ENCODE measurements at regions not wholly inside any gene's neighbourhood (a gene's known extent, or its start where the extent isn't known, plus 50 kb on each side); places are given as distances from the start of the nearest gene placed in this dataset.
"Not testable (repeated sequence)": the region's sequence is repeated elsewhere in the genome, so short reads cannot be mapped to it uniquely, and the experiment has no call there.

DNA sequence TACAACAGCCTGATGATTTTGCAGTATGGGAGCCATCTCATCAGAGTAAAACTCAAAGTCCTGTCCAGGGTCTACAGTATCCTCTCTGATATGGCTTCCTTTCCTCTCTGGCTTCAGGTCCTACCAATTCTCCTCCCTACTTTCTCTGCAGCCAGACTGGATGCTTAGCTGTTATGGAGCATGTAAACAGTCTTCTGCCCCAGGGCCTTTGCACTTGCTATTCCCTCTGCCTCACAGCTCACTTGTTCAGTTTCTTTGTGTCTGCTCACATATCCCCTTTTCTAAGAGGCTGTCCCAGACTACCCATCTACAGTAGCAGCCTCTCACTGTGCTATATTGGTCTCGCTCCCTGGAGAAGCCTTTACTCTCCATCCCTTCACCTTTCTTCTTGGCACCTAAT lies 62.2 kb downstream of the TLNRD1 start:
- no peak overlapping the region for H3K27ac ChIP-seq
- no peak overlapping the region for H3K9ac ChIP-seq
- 94 to 96% methylated on average over 1 of the region's 1 CpG for WGBS, 2 experiments (ENCODE audit: low coverage in 1 of 2, low lambda C conversion rate in 2 of 2, missing lambda C conversion rate in 2 of 2)
- no peak overlapping the region for H2AFZ ChIP-seq
- no peaks in the 10 kb centered on the region for H4K20me1 ChIP-seq (ENCODE audit: insufficient read depth)
- H3K27me3 ChIP-seq (replicated peaks; ENCODE audit: insufficient read depth): no peaks in the 10 kb centered on the region
- H3K79me2 ChIP-seq (ENCODE audit: insufficient read depth): no peaks in the 10 kb centered on the region
- H3K9me3 ChIP-seq (ENCODE audit: low read depth): no peaks in the 10 kb centered on the region
- no peak for DNase-seq
- in situ Hi-C loops (cut with MboI): no loop called here
- H3K4me3 ChIP-seq: no peak overlapping the region
- no peaks in the 10 kb centered on the region for H3K9me2 ChIP-seq (ENCODE audit: insufficient read depth)
- no peaks in the 10 kb centered on the region for H3K4me1 ChIP-seq (ENCODE audit: insufficient read depth)
- no peak overlapping the region for H3K4me2 ChIP-seq (ENCODE audit: unreplicated experiment)
- H3F3A ChIP-seq (ENCODE audit: insufficient read depth): no peaks in the 10 kb centered on the region
- TF ChIP-seq EZH2 (IDR thresholded peaks at IDR 0.05; ENCODE audit: insufficient read depth, poor library complexity, severe bottlenecking) (no peak), EZH2phosphoT487 (IDR thresholded peaks at IDR 0.05; ENCODE audit: insufficient read depth, low read depth) (no peak)
- H3K36me3 ChIP-seq (ENCODE audit: low read depth): no peaks in the 10 kb centered on the region

DNA sequence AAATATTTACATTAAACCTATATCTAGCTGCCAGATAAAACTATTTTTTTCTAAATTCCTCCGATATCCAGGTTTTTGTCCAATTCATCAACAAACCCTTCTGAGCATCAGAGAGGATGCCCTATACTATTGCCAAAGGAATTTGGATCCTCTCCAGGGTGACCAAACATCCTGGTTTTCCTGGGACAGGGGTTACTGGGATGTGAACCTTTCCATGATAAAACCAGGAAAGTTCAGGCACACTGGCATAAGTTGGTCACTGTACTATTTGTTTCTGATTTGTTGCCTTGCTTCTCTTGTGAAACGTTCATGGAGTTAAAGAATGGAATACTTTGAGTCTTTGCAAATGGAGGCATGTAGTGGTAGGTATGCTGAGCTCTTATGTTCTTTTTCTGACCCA lies 63.5 kb downstream of the TLNRD1 start:
- no peak for TF ChIP-seq EZH2phosphoT487 (IDR thresholded peaks at IDR 0.05; ENCODE audit: insufficient read depth, low read depth)
- no peak for TF ChIP-seq EZH2 (IDR thresholded peaks at IDR 0.05; ENCODE audit: insufficient read depth, poor library complexity, severe bottlenecking)
- H2AFZ ChIP-seq: no peak overlapping the region
- no peaks in the 10 kb centered on the region for H3K9me3 ChIP-seq (ENCODE audit: low read depth)
- H3K4me1 ChIP-seq (ENCODE audit: insufficient read depth): no peaks in the 10 kb centered on the region
- no peak overlapping the region for H3K4me2 ChIP-seq (ENCODE audit: unreplicated experiment)
- no peak overlapping the region for H3K9ac ChIP-seq
- no peak overlapping the region for H3K4me3 ChIP-seq
- no peak overlapping the region for H3K27ac ChIP-seq
- DNase-seq: no peak
- no peaks in the 10 kb centered on the region for H3K36me3 ChIP-seq (ENCODE audit: low read depth)
- WGBS, 2 experiments (ENCODE audit: low coverage in 1 of 2, low lambda C conversion rate in 2 of 2, missing lambda C conversion rate in 2 of 2): 60 to 73% methylated on average over 2 of the region's 2 CpGs
- H3F3A ChIP-seq (ENCODE audit: insufficient read depth): no peaks in the 10 kb centered on the region
- no peaks in the 10 kb centered on the region for H4K20me1 ChIP-seq (ENCODE audit: insufficient read depth)
- H3K79me2 ChIP-seq (ENCODE audit: insufficient read depth): no peaks in the 10 kb centered on the region
- H3K27me3 ChIP-seq (replicated peaks; ENCODE audit: insufficient read depth): no peaks in the 10 kb centered on the region
- in situ Hi-C loops (cut with MboI): no loop called here
- no peaks in the 10 kb centered on the region for H3K9me2 ChIP-seq (ENCODE audit: insufficient read depth)

DNA sequence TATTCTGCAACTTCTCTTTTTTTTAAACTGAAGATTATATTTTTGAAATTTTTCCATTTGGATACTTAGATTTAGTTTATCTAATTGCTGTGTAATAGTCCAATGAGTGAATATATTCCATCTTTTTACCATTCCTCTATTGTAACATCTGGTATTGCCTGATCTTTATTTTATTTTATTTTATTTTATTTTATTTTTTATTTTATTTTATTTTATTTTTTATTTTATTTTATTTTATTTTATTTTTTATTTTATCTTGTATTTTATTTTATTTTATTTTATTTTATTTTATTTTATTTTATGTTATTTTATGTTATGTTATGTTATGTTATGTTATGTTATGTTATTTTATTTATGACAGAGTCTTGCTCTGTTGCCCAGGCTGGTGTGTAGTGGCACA lies 66.5 kb upstream of the CFAP161 start:
- H4K20me1 ChIP-seq (ENCODE audit: insufficient read depth); H2AFZ ChIP-seq; H3K79me2 ChIP-seq (ENCODE audit: insufficient read depth); H3F3A ChIP-seq (ENCODE audit: insufficient read depth); H3K4me2 ChIP-seq (ENCODE audit: unreplicated experiment); H3K27me3 ChIP-seq (replicated peaks; ENCODE audit: insufficient read depth); H3K4me1 ChIP-seq (ENCODE audit: insufficient read depth); DNase-seq; H3K36me3 ChIP-seq (ENCODE audit: low read depth); in situ Hi-C loops (cut with MboI); H3K9me2 ChIP-seq (ENCODE audit: insufficient read depth); H3K4me3 ChIP-seq; H3K27ac ChIP-seq; H3K9me3 ChIP-seq (ENCODE audit: low read depth); H3K9ac ChIP-seq: not testable (repeated sequence)

DNA sequence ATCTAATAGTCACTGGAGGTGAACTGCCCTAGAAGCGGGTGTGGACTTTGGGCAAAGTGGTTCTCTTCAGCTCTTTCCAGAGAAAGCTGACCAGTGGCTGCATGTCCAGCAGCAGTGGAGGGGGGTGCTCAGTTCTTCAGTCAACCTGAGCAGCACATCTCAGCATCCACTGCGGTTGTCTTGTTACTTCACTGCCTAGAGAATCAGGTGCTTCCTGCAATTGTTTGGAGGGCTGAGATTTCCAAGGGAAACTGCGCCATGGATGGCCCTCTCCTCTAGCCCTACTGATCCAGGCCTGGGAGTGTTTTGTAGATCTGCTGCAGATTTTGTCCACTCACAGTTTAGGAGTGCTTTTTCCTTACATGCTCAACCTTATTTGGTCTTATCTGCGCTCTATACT lies 65.6 kb upstream of the CFAP161 start:
- no peak overlapping the region for H3K9ac ChIP-seq
- in situ Hi-C loops (cut with MboI): no loop called here
- H3K27ac ChIP-seq: no peak overlapping the region
- no peaks in the 10 kb centered on the region for H3K27me3 ChIP-seq (replicated peaks; ENCODE audit: insufficient read depth)
- no peaks in the 10 kb centered on the region; the same call in 1 of the 2 replicates for H3F3A ChIP-seq (ENCODE audit: insufficient read depth)
- H3K36me3 ChIP-seq (ENCODE audit: low read depth): no peaks in the 10 kb centered on the region
- H3K79me2 ChIP-seq (ENCODE audit: insufficient read depth): no peaks in the 10 kb centered on the region
- 92 to 94% methylated on average over 4 of the region's 4 CpGs for whole genome bisulfite sequencing, 2 experiments (ENCODE audit: low coverage in 1 of 2, low lambda C conversion rate in 2 of 2, missing lambda C conversion rate in 2 of 2)
- peaks cover 5% of the 10 kb centered on the region; the same call in 1 of the 2 replicates for H3K4me1 ChIP-seq (ENCODE audit: insufficient read depth)
- H4K20me1 ChIP-seq (ENCODE audit: insufficient read depth): no peaks in the 10 kb centered on the region
- TF ChIP-seq EZH2phosphoT487 (IDR thresholded peaks at IDR 0.05; ENCODE audit: insufficient read depth, low read depth): no peak
- TF ChIP-seq EZH2 (IDR thresholded peaks at IDR 0.05; ENCODE audit: insufficient read depth, poor library complexity, severe bottlenecking): no peak
- H3K9me3 ChIP-seq (ENCODE audit: low read depth): no peaks in the 10 kb centered on the region
- H2AFZ ChIP-seq: no peak overlapping the region
- no peak overlapping the region for H3K4me2 ChIP-seq (ENCODE audit: unreplicated experiment)
- no peaks in the 10 kb centered on the region for H3K9me2 ChIP-seq (ENCODE audit: insufficient read depth)
- H3K4me3 ChIP-seq: no peak overlapping the region
- DNase-seq: no peak

DNA sequence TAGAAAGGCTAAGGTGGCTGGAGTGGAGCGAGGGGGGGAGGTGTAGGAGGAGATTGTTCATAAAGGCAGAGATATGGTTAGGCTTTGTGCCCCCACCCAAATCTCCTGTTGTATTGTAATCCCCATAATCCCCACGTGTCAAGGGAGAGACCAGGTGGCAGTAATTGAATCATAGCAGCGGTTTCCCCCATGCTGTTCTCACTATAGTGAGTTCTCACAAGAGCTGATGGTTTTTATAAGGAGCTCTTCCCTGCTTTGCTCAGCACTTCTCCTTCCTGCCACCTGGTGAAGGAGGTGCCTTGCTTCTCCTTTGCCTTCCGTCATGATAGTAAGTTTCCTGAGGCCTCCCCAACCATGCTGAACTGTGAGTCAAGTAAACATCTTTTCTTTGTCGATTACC lies 64.7 kb upstream of the CFAP161 start:
- Histone ChIP-seq H3K27ac (no peak overlapping the region), H3K79me2 (ENCODE audit: insufficient read depth) (no peaks in the 10 kb centered on the region), H3K4me2 (ENCODE audit: unreplicated experiment) (no peak overlapping the region), H3K9me3 (ENCODE audit: low read depth) (no peaks in the 10 kb centered on the region), H3K27me3 (replicated peaks; ENCODE audit: insufficient read depth) (no peaks in the 10 kb centered on the region), H2AFZ (no peak overlapping the region), H3F3A (ENCODE audit: insufficient read depth) (no peaks in the 10 kb centered on the region; the same call in 1 of the 2 replicates), H3K9ac (no peak overlapping the region), H3K9me2 (ENCODE audit: insufficient read depth) (no peaks in the 10 kb centered on the region), H3K4me3 (no peak overlapping the region), H4K20me1 (ENCODE audit: insufficient read depth) (no peaks in the 10 kb centered on the region), H3K4me1 (ENCODE audit: insufficient read depth) (peaks cover 5% of the 10 kb centered on the region; the same call in 1 of the 2 replicates), H3K36me3 (ENCODE audit: low read depth) (no peaks in the 10 kb centered on the region)
- WGBS, 2 experiments (ENCODE audit: low coverage in 1 of 2, low lambda C conversion rate in 2 of 2, missing lambda C conversion rate in 2 of 2): 73 to 74% methylated on average over 5 of the region's 5 CpGs
- no peak for DNase-seq
- TF ChIP-seq EZH2 (IDR thresholded peaks at IDR 0.05; ENCODE audit: insufficient read depth, poor library complexity, severe bottlenecking) (no peak), EZH2phosphoT487 (IDR thresholded peaks at IDR 0.05; ENCODE audit: insufficient read depth, low read depth) (no peak)
- in situ Hi-C loops (cut with MboI): no loop called here

Measured in GM23248 (cell line).